HEK293 (cell line): ENCODE measurements at regions not wholly inside any gene's neighbourhood (a gene's known extent, or its start where the extent isn't known, plus 50 kb on each side); places are given as distances from the start of the nearest gene placed in this dataset.

ENCODE experiments used
- CTCF ChIP-seq: fragments of 450-650 bp; formaldehyde crosslinking; IDR thresholded peaks from 2 replicates; pipeline ENCODE4 v1.5.1; 2016; ENCODE audit warnings: missing biosample characterization, missing genetic modification characterization
- HOXD13 ChIP-seq: sonication (generic); formaldehyde crosslinking; IDR thresholded peaks from 2 replicates; pipeline ENCODE4 v1.8.0; 2022; ENCODE audit warnings: missing genetic modification reagents, borderline replicate concordance
- ZNF184 ChIP-seq: fragments of 450-650 bp; IDR thresholded peaks from 2 replicates; pipeline ENCODE4 v1.5.1; 2018; ENCODE audit warnings: missing biosample characterization, mild to moderate bottlenecking, missing genetic modification characterization

DNA sequence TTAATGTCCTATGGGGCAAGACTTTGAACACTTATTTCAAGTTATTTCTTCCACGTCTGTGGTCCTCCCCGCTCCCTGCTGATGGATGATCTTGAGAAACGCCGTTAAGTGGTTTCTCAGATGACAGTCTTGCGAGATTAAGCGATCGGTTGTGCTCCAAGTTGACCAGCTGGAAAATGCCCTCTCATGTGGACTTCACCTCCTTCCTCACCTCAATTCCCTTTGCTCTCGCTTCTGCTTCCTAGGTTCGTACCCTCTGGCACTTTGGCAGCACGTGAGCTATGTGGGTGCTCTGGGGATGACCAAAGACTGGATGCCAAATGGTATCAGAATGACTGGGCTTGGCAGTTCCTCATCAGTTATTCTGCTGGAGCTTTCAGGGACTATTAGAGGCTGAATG is 480.0 kb downstream of the ZNF536 start:
- TF ChIP-seq ZNF184, result no peak
- TF ChIP-seq CTCF (tag by site-specific recombination), result no peak
- no peak for TF ChIP-seq HOXD13 (CRISPR knock-in tag)
